GM13976 (cell line): ENCODE measurements at regions not wholly inside any gene's neighbourhood (a gene's known extent, or its start where the extent isn't known, plus 50 kb on each side); places are given as distances from the start of the nearest gene placed in this dataset.

Source experiments
- DNase-seq: peaks from one replicate; pipeline ENCODE4 v3.0.0; 2012; ENCODE audit warnings: low spot score
- CTCF ChIP-seq: IDR thresholded peaks from 2 replicates; pipeline ENCODE4 v1.5.1; 2012; ENCODE audit warnings: borderline replicate concordance, mild to moderate bottlenecking; ENCODE audit not compliant: insufficient read depth; ENCODE audit errors: extremely low read depth, missing control alignments, control extremely low read depth
- in situ Hi-C: fragments of 300-500 bp; cut with MboI; formaldehyde crosslinking; loops from one replicate; pipeline ENCODE4 v1.12.0; 2022; ENCODE audit warnings: low sequenced_read_pairs, mixed read lengths, inconsistent platforms; ENCODE audit not compliant: unreplicated experiment

- no peak for TF ChIP-seq CTCF
These were observed 53.7 kb upstream of the PRR20A start for GRCh38 chr13:57087006-57087405.

More at GRCh38 chr13:57087006-57087405, 53.7 kb upstream of the PRR20A start:
- in situ Hi-C loops = no loop called here
- DNase-seq = no peak
